ENCODE measurements at regions not wholly inside any gene's neighbourhood (a gene's known extent, or its start where the extent isn't known, plus 50 kb on each side); places are given as distances from the start of the nearest gene placed in this dataset.

- POLR2A ChIA-PET, result no interaction called here
- peaks cover 0 to 12% (median 2%) of the 10 kb centered on the region in 5 experiments for H3K9me3 ChIP-seq (ENCODE audit: control extremely low read depth in 1 of 5, control insufficient read depth in 4 of 5, insufficient read depth in 2 of 5, low read depth in 1 of 5, low read length in 4 of 5)
- H3K27me3 ChIP-seq (replicated peaks in 2 of 5; ENCODE audit: control insufficient read depth in 4 of 5, insufficient read depth in 5 of 5, low read length in 4 of 5), result no peaks in the 10 kb centered on the region
- 93% methylated on average over 5 of the region's 5 CpGs for WGBS (ENCODE audit: insufficient coverage)
- CTCF ChIA-PET, result interaction anchor here (1.5 kb wide), 1 partner anchor 18 kb away, joined by 3 read pairs; no protein-coding TSS in a partner anchor
- peaks cover 0 to 3% (median under 1%) of the 10 kb centered on the region in 4 experiments for H3K4me1 ChIP-seq (ENCODE audit: control extremely low read depth in 1 of 4, control insufficient read depth in 4 of 4, insufficient read depth in 4 of 4, low read length in 3 of 4)
- DNase-seq, result no peak
- no peaks in the 10 kb centered on the region for H3K36me3 ChIP-seq (ENCODE audit: control insufficient read depth in 4 of 4, insufficient read depth in 4 of 4, low read length in 3 of 4)
- no peak overlapping the region for H3K4me3 ChIP-seq (ENCODE audit: control insufficient read depth in 1 of 7, extremely low read depth in 1 of 7, insufficient read depth in 4 of 7, low read depth in 2 of 7, low read length in 6 of 7)
- H3K27ac ChIP-seq (ENCODE audit: insufficient read depth in 1 of 2, low read depth in 1 of 2, low read length in 2 of 2, poor library complexity in 1 of 2, severe bottlenecking in 2 of 2), result no peak overlapping the region
Observed at GRCh38 chr12:89258240-89258969, 93.9 kb downstream of the DUSP6 start.

DNA sequence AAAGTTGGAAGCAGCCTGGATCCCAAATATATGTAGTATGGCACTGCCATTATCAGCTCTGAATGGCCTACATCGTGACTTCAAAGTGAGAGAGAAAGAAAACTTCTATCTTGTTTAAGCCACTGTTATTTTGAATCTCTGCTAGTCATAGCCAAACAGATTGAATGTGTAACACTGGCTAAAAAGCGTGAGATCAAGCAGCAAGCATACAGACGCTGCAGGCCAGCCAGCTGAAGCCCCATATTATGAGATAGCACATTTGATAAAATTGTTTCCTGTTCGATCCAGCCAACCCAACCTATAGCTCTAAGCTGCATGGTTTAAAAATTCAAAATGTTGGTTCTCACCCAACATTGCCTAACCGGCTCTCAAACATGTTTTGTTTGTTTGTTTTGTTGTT, 95.0 kb downstream of the DUSP6 start:
- ChIA-PET CTCF (interaction anchor here (1.5 kb wide), 1 partner anchor 19 kb away, joined by 3 read pairs; no protein-coding TSS in a partner anchor), POLR2A (no interaction called here)
- Histone ChIP-seq H3K9me3 (ENCODE audit: control extremely low read depth in 1 of 5, control insufficient read depth in 4 of 5, insufficient read depth in 2 of 5, low read depth in 1 of 5, low read length in 4 of 5) (peaks cover 0 to 12% (median 2%) of the 10 kb centered on the region in 5 experiments), H3K36me3 (ENCODE audit: control insufficient read depth in 4 of 4, insufficient read depth in 4 of 4, low read length in 3 of 4) (no peaks in the 10 kb centered on the region), H3K4me3 (ENCODE audit: control insufficient read depth in 1 of 7, extremely low read depth in 1 of 7, insufficient read depth in 4 of 7, low read depth in 2 of 7, low read length in 6 of 7) (no peak overlapping the region), H3K27me3 (replicated peaks in 2 of 5; ENCODE audit: control insufficient read depth in 4 of 5, insufficient read depth in 5 of 5, low read length in 4 of 5) (no peaks in the 10 kb centered on the region), H3K4me1 (ENCODE audit: control extremely low read depth in 1 of 4, control insufficient read depth in 4 of 4, insufficient read depth in 4 of 4, low read length in 3 of 4) (peaks cover 2 to 8% (median 4%) of the 10 kb centered on the region in 4 experiments), H3K27ac (ENCODE audit: insufficient read depth in 1 of 2, low read depth in 1 of 2, low read length in 2 of 2, poor library complexity in 1 of 2, severe bottlenecking in 2 of 2) (no peak overlapping the region)
- no peak for DNase-seq
- 91% methylated on average over 3 of the region's 5 CpGs for WGBS (ENCODE audit: insufficient coverage)

GRCh38 chr12:89256060-89256459, 96.2 kb downstream of the DUSP6 start:
- H3K27ac ChIP-seq (ENCODE audit: insufficient read depth in 1 of 2, low read depth in 1 of 2, low read length in 2 of 2, poor library complexity in 1 of 2, severe bottlenecking in 2 of 2), result no peak overlapping the region
- WGBS (ENCODE audit: insufficient coverage), result 100% methylated on average over 1 of the region's 1 CpG
- no peak for DNase-seq
- H3K4me3 ChIP-seq (ENCODE audit: control insufficient read depth in 1 of 7, extremely low read depth in 1 of 7, insufficient read depth in 4 of 7, low read depth in 2 of 7, low read length in 6 of 7), result no peak overlapping the region
- ChIA-PET POLR2A (no interaction called here), CTCF (no interaction called here)
- peaks cover 9 to 21% (median 14%) of the 10 kb centered on the region in 4 experiments for H3K4me1 ChIP-seq (ENCODE audit: control extremely low read depth in 1 of 4, control insufficient read depth in 4 of 4, insufficient read depth in 4 of 4, low read length in 3 of 4)
- no peaks in the 10 kb centered on the region for H3K36me3 ChIP-seq (ENCODE audit: control insufficient read depth in 4 of 4, insufficient read depth in 4 of 4, low read length in 3 of 4)
- no peaks in the 10 kb centered on the region for H3K27me3 ChIP-seq (replicated peaks in 2 of 5; ENCODE audit: control insufficient read depth in 4 of 5, insufficient read depth in 5 of 5, low read length in 4 of 5)
- H3K9me3 ChIP-seq (ENCODE audit: control extremely low read depth in 1 of 5, control insufficient read depth in 4 of 5, insufficient read depth in 2 of 5, low read depth in 1 of 5, low read length in 4 of 5), result peaks cover 0 to 12% (median 2%) of the 10 kb centered on the region in 5 experiments

DNA sequence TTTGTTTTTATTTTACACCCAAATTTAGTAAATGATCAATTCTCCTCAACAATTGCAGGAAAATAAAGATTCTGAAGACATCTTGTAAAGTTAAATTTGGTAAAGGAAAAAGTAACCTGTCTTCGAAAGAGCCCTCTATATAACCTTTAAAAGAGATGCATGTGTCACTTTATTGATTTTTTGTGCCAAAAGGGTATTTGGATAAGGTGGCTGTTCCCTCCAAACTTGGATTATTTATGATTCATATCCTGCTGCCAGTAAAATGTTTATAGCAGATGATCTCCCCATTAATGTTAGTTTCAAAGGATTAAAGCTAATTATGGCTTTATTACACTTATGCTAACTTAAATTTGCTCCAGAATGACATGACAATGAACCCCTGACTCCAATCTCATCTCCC, 98.8 kb downstream of the DUSP6 start:
- ChIA-PET POLR2A (no interaction called here), CTCF (no interaction called here)
- no CpG with 5 or more reads among the region's 1 CpG for WGBS (ENCODE audit: insufficient coverage)
- Histone ChIP-seq H3K27ac (ENCODE audit: insufficient read depth in 1 of 2, low read depth in 1 of 2, low read length in 2 of 2, poor library complexity in 1 of 2, severe bottlenecking in 2 of 2) (no peak overlapping the region), H3K4me1 (ENCODE audit: control extremely low read depth in 1 of 4, control insufficient read depth in 4 of 4, insufficient read depth in 4 of 4, low read length in 3 of 4) (peaks cover 14 to 34% (median 26%) of the 10 kb centered on the region in 4 experiments), H3K9me3 (ENCODE audit: control extremely low read depth in 1 of 5, control insufficient read depth in 4 of 5, insufficient read depth in 2 of 5, low read depth in 1 of 5, low read length in 4 of 5) (peaks cover 0 to 6% (median 2%) of the 10 kb centered on the region in 5 experiments), H3K36me3 (ENCODE audit: control insufficient read depth in 4 of 4, insufficient read depth in 4 of 4, low read length in 3 of 4) (no peaks in the 10 kb centered on the region), H3K4me3 (ENCODE audit: control insufficient read depth in 1 of 7, extremely low read depth in 1 of 7, insufficient read depth in 4 of 7, low read depth in 2 of 7, low read length in 6 of 7) (no peak overlapping the region), H3K27me3 (replicated peaks in 2 of 5; ENCODE audit: control insufficient read depth in 4 of 5, insufficient read depth in 5 of 5, low read length in 4 of 5) (no peaks in the 10 kb centered on the region)
- no peak for DNase-seq

DNA sequence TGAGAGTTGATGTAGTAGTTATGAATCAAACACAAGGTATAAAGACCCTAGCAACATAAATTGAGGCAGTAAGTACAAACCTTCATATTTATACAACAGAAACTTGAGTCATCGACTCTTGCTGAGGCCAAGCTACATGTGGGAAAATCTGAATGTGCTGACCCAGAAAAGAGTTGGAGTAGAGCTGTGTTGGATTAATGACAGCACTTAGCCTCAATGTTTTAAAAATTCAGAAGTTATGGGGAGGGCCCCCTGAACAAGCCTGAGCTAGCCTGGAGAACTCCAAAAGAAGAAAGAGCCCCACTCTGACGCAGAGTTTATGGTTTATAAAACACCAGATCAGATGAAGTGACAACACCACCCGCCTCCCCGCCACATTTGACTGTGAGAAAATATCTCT, 100.0 kb downstream of the DUSP6 start:
- Histone ChIP-seq H3K27me3 (replicated peaks in 2 of 5; ENCODE audit: control insufficient read depth in 4 of 5, insufficient read depth in 5 of 5, low read length in 4 of 5) (no peaks in the 10 kb centered on the region), H3K9me3 (ENCODE audit: control extremely low read depth in 1 of 5, control insufficient read depth in 4 of 5, insufficient read depth in 2 of 5, low read depth in 1 of 5, low read length in 4 of 5) (no peaks in the 10 kb centered on the region), H3K36me3 (ENCODE audit: control insufficient read depth in 4 of 4, insufficient read depth in 4 of 4, low read length in 3 of 4) (no peaks in the 10 kb centered on the region), H3K4me1 (ENCODE audit: control extremely low read depth in 1 of 4, control insufficient read depth in 4 of 4, insufficient read depth in 4 of 4, low read length in 3 of 4) (peaks cover 14 to 37% (median 27%) of the 10 kb centered on the region in 4 experiments), H3K27ac (ENCODE audit: insufficient read depth in 1 of 2, low read depth in 1 of 2, low read length in 2 of 2, poor library complexity in 1 of 2, severe bottlenecking in 2 of 2) (no peak overlapping the region), H3K4me3 (ENCODE audit: control insufficient read depth in 1 of 7, extremely low read depth in 1 of 7, insufficient read depth in 4 of 7, low read depth in 2 of 7, low read length in 6 of 7) (no peak overlapping the region)
- no CpG with 5 or more reads among the region's 4 CpGs for WGBS (ENCODE audit: insufficient coverage)
- ChIA-PET POLR2A (no interaction called here), CTCF (interaction anchor here (1.1 to 1.6 kb wide), 3 partner anchors 10 to 93 kb away, joined by 3 to 4 read pairs (median 3); no protein-coding TSS in a partner anchor)
- peak in 1 of 3 donors; percentile 21 for DNase-seq

- peak in 1 of 3 donors; percentile 48 for DNase-seq
- 87% methylated on average over 3 of the region's 6 CpGs for WGBS (ENCODE audit: insufficient coverage)
Observed at GRCh38 chr12:89251342-89252271, 100.7 kb downstream of the DUSP6 start.

More at GRCh38 chr12:89251342-89252271, 100.7 kb downstream of the DUSP6 start:
- Histone ChIP-seq H3K4me3 (ENCODE audit: control insufficient read depth in 1 of 7, extremely low read depth in 1 of 7, insufficient read depth in 4 of 7, low read depth in 2 of 7, low read length in 6 of 7) (no peak overlapping the region), H3K4me1 (ENCODE audit: control extremely low read depth in 1 of 4, control insufficient read depth in 4 of 4, insufficient read depth in 4 of 4, low read length in 3 of 4) (peaks cover 14 to 37% (median 28%) of the 10 kb centered on the region in 4 experiments), H3K36me3 (ENCODE audit: control insufficient read depth in 4 of 4, insufficient read depth in 4 of 4, low read length in 3 of 4) (no peaks in the 10 kb centered on the region), H3K27me3 (replicated peaks in 2 of 5; ENCODE audit: control insufficient read depth in 4 of 5, insufficient read depth in 5 of 5, low read length in 4 of 5) (no peaks in the 10 kb centered on the region), H3K27ac (ENCODE audit: insufficient read depth in 1 of 2, low read depth in 1 of 2, low read length in 2 of 2, poor library complexity in 1 of 2, severe bottlenecking in 2 of 2) (no peak overlapping the region), H3K9me3 (ENCODE audit: control extremely low read depth in 1 of 5, control insufficient read depth in 4 of 5, insufficient read depth in 2 of 5, low read depth in 1 of 5, low read length in 4 of 5) (no peaks in the 10 kb centered on the region)
- ChIA-PET POLR2A (no interaction called here), CTCF (interaction anchor here (1.1 to 1.6 kb wide), 3 partner anchors 11 to 94 kb away, joined by 3 to 4 read pairs (median 3); no protein-coding TSS in a partner anchor)
